GM12878 (cell line): ENCODE measurements at regions not wholly inside any gene's neighbourhood (a gene's known extent, or its start where the extent isn't known, plus 50 kb on each side); places are given as distances from the start of the nearest gene placed in this dataset.

Source experiments
- CBFB ChIP-seq: IDR thresholded peaks from 2 replicates; pipeline ENCODE4 v1.6.1; 2016; ENCODE audit warnings: antibody characterized with exemption, low read depth
- CTCF ChIP-seq, 3 experiments: IDR thresholded peaks in 2 of 3; conservative IDR thresholded peaks in 1 of 3; 2 replicates each; pipeline ENCODE4 v1.5.1; 2011; ENCODE audit warnings: low read depth in 3 of 3, low read length in 3 of 3, mild to moderate bottlenecking in 3 of 3, control low read depth in 2 of 3, moderate library complexity in 2 of 3, inconsistent platforms in 1 of 3, mixed read lengths in 1 of 3; ENCODE audit not compliant: control insufficient read depth in 2 of 3, insufficient read depth in 1 of 3; ENCODE audit errors: extremely low read depth in 1 of 3
- MYC ChIP-seq: IDR thresholded peaks from 2 replicates; pipeline ENCODE4 v1.6.1; 2011; ENCODE audit warnings: mild to moderate bottlenecking, low read length, moderate library complexity, inconsistent platforms; ENCODE audit not compliant: insufficient read depth, insufficient replicate concordance, insufficient read length, severe bottlenecking
- POLR2A ChIP-seq: IDR thresholded peaks from 2 replicates; pipeline ENCODE4 v1.6.1; 2011; ENCODE audit warnings: low read depth, mild to moderate bottlenecking, low read length
- POLR2AphosphoS5 ChIP-seq: IDR thresholded peaks from 2 replicates; pipeline ENCODE4 v1.6.1; 2011; ENCODE audit warnings: mild to moderate bottlenecking, low read length, inconsistent platforms
- SPI1 ChIP-seq: IDR thresholded peaks from 2 replicates; pipeline ENCODE4 v1.6.1; 2011; ENCODE audit warnings: low read depth, mild to moderate bottlenecking, low read length, moderate library complexity, borderline replicate concordance; ENCODE audit not compliant: insufficient read depth
- TF ChIP-seq, protein P1 (sequence below): fragments of 450-650 bp; IDR thresholded peaks from 2 replicates; pipeline ENCODE4 v1.6.1; 2016; ENCODE audit warnings: mild to moderate bottlenecking, moderate library complexity, borderline replicate concordance

DNA sequence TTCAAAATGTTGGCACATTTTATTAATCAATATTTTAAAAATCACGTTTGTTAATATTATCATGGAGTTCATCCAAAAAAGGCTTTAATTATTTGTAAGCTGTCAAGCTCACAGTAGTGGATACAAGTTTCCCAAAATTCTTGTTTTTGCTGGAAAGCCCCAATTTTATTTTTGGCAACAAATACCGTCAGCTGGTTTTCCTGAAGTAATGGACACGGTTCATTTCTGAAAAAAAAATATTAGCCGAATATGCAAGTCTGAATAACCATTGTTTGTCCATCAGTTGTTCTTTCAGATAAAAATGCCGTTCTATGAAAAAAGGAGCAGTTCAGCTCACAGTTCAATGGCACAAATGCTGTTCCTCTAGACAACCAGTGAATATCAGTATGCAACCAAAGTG, 101.5 kb upstream of the RAI14 start:
- no peak for TF ChIP-seq MYC
- TF ChIP-seq POLR2A = no peak
- TF ChIP-seq CTCF (IDR thresholded peaks at IDR 0.05 in 2 of 3, conservative IDR thresholded peaks at IDR 0.05 in 1 of 3; ENCODE audit: control insufficient read depth in 2 of 3, extremely low read depth in 1 of 3, insufficient read depth in 1 of 3, low read depth in 3 of 3, low read length in 3 of 3) = no peak
- TF ChIP-seq SPI1 = no peak
- TF ChIP-seq POLR2AphosphoS5 = no peak
- TF ChIP-seq, protein P1, sequence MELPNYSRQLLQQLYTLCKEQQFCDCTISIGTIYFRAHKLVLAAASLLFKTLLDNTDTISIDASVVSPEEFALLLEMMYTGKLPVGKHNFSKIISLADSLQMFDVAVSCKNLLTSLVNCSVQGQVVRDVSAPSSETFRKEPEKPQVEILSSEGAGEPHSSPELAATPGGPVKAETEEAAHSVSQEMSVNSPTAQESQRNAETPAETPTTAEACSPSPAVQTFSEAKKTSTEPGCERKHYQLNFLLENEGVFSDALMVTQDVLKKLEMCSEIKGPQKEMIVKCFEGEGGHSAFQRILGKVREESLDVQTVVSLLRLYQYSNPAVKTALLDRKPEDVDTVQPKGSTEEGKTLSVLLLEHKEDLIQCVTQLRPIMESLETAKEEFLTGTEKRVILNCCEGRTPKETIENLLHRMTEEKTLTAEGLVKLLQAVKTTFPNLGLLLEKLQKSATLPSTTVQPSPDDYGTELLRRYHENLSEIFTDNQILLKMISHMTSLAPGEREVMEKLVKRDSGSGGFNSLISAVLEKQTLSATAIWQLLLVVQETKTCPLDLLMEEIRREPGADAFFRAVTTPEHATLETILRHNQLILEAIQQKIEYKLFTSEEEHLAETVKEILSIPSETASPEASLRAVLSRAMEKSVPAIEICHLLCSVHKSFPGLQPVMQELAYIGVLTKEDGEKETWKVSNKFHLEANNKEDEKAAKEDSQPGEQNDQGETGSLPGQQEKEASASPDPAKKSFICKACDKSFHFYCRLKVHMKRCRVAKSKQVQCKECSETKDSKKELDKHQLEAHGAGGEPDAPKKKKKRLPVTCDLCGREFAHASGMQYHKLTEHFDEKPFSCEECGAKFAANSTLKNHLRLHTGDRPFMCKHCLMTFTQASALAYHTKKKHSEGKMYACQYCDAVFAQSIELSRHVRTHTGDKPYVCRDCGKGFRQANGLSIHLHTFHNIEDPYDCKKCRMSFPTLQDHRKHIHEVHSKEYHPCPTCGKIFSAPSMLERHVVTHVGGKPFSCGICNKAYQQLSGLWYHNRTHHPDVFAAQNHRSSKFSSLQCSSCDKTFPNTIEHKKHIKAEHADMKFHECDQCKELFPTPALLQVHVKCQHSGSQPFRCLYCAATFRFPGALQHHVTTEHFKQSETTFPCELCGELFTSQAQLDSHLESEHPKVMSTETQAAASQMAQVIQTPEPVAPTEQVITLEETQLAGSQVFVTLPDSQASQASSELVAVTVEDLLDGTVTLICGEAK = no peak
- TF ChIP-seq CBFB = no peak
